ENCODE measurements at regions not wholly inside any gene's neighbourhood (a gene's known extent, or its start where the extent isn't known, plus 50 kb on each side); places are given as distances from the start of the nearest gene placed in this dataset.
"Not testable (repeated sequence)": the region's sequence is repeated elsewhere in the genome, so short reads cannot be mapped to it uniquely, and the experiment has no call there.

- DNase-seq = no peak
Measured at GRCh38 chr9:34783951-34784487, 74.1 kb upstream of the CCL21 start.

DNA sequence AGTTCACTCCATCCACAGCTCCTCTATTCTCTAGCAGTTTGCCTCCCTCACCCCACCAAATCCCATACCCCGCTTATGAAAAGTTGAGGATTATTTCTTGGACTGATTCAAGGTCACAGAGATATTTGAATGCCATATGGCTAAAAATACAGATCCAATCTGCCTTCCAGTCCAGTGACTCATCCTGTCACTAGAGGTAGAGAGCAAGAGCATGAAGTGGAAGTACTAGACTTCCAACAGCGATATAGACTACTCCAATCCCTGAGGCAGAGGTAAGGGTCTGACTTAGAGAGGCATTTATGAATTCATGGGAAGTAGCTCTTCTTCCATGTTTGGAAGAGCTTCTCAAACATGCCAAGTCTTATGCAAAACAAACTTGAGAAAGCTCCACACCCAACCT is 72.4 kb upstream of the CCL21 start:
- no peak for DNase-seq

DNA sequence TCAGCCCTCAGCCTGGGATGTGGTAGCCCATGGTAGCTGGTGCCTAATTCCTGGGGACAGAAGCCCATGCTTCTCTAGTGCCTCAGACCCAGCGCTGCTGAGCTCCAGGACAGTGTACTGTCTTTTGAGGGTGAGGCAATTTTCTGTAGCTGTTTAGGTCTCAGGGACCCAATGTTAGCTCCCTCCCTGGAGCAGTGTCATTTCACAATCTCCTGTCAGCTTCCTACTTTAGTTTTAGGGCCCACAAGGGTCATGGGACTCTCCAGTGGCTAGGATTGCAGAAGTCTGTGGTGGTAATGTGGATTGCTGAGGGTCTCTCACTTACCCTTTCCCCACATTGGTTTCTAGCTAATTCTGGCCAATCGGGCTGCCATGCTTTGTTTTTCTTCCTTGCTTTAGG is 67.7 kb upstream of the CCL21 start:
- no peak for DNase-seq

DNA sequence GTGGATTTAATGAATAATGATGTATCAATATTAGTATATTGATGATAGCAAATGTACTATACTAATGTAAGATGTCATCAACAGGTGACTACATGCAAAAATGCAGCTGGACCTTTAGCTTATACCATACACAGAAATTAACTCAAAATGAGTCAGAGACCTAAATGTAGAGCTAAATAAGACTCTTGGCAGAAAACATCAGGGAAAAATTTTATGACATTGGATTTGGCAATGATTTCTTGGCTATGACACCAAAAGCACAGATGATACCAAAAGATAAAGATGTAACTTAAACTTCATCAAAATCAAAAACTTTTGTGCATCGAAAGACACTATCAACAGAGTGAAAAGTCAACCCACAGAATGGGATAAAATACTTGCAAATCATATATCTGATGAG is 64.0 kb upstream of the CCL21 start:
- no peak for DNase-seq

DNA sequence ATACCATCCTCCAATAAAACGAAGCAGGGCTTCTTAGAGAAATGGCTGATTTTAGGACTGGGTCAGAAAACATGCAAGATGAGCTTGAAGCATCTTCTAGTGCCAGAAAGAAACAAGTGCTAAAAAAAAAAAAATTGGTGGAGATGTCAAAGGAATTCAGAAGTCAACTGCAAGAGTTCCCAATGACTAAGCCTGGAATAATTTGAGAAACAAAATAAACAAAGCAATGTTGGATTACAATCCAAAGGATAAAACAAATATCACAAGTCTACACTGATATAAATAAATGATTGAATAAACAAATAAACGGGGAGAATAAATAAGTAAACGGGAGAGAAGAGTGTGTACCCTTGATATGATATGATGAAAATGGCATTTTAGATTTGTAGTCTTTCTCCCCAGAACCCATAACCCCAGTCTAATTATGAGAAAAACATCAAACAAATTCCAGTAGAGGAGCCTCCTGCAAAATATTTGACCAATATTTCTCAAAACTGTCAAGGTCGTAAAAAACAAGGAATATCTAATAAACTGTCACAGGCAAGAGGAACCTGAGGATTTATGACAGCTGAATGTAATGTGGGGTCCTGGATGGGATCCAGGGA is 63.5 kb upstream of the CCL21 start:
- no peak for DNase-seq

DNA sequence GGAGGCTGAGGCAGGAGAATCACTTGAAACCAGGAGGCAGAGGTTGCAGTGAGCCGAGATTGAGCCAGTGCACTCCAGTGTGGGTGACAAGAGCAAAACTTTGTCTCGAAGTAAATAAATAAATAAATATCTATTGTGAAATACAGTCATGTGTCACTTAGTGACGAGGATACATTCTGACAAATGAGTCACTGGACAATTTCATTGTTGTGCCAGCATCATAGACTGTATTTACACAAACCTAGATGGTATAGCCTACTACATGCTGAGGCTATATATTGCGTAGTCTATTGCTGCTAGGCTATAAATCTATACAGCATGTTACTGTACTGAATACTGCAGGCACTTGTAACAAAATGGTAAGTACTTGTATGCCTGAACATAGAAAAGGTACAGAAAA is 61.1 kb upstream of the CCL21 start:
- no peak for DNase-seq

GRCh38 chr9:34767087-34767486 is 57.2 kb upstream of the CCL21 start:
- DNase-seq = not testable (repeated sequence)

- DNase-seq = not testable (repeated sequence)
Measured at GRCh38 chr9:34760196-34761040, 50.5 kb upstream of the CCL21 start.

Measured in fibroblast of skin of abdomen (primary cell).